GM12872 (cell line): ENCODE measurements at regions not wholly inside any gene's neighbourhood (a gene's known extent, or its start where the extent isn't known, plus 50 kb on each side); places are given as distances from the start of the nearest gene placed in this dataset.

Experiments
- TF ChIP-seq, protein P1 (sequence below): IDR thresholded peaks from 3 replicates; pipeline ENCODE4 v1.5.1; 2011; ENCODE audit warnings: low read depth, mild to moderate bottlenecking, low read length, moderate library complexity; ENCODE audit not compliant: insufficient read depth

DNA sequence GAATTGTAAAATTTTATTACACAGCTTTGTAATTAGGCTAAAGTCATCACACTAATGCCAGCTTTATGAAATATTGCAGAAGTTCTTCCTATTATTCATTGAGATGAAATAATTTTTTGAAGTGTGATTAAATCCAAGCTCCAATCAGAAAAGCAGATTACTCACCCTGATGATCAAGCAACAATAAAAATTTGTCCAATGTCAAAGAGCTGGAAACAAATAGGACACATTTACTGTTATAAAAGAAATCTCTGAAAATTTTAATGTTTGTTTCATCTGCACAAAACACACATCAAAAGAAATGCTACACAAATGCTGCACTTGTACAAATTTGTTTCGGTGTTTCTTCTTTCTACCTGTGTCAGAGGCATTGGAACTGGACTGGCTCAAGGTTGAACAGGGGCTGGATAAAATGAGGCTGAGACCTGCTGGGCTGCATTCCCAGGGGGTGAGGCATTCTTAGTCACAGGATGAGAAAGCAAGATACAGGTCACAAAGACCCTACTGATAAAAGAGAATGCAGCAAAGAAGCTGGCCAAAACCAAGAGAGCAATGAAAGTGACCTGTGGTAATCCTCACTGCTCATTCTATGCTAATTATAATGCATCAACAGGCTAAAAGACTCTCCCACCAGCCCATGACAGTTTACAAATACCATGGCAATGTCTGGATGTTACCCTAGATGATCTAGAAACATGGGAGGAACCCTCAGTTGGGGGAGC, 78.3 kb downstream of the GASK1B start:
- TF ChIP-seq, protein P1, sequence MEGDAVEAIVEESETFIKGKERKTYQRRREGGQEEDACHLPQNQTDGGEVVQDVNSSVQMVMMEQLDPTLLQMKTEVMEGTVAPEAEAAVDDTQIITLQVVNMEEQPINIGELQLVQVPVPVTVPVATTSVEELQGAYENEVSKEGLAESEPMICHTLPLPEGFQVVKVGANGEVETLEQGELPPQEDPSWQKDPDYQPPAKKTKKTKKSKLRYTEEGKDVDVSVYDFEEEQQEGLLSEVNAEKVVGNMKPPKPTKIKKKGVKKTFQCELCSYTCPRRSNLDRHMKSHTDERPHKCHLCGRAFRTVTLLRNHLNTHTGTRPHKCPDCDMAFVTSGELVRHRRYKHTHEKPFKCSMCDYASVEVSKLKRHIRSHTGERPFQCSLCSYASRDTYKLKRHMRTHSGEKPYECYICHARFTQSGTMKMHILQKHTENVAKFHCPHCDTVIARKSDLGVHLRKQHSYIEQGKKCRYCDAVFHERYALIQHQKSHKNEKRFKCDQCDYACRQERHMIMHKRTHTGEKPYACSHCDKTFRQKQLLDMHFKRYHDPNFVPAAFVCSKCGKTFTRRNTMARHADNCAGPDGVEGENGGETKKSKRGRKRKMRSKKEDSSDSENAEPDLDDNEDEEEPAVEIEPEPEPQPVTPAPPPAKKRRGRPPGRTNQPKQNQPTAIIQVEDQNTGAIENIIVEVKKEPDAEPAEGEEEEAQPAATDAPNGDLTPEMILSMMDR: no peak

DNA sequence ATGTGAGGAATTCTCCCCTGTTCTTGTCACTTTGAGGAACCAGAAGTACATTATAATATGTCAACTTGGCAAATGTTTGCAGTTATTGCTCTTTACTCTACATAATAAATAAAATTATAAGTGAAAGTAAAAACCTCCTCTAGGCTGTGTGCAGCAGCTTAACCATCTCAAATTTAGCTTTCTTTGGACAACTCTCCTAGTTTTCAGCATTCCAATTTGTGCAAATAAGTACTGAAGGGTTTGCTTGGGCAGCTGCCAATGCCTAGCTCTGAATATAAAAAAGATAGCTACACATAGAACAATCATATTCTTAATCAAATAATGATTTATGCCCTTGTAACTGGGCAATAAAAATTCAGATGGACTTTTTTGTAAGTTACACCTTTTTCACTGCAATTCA, 82.5 kb downstream of the GASK1B start:
- TF ChIP-seq, protein P1: no peak

DNA sequence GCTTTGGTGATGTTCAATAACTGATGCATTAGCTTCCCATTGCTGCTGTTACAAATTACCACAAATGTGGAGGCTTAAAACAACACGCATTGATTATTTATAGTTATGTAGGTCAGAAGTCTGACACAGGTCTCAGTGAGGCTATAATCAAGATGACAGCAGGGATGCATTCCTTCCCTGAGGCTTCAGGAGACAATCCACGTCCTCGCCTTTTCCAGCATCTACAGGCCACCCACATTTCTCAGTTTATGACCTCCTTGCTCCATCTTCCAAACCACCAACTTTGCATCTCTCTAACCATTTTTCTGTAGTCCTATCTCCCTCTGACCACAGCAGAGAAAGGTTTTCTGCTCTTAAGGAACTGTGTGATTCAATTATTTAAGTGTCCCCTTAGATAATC, 92.5 kb downstream of the GASK1B start:
- TF ChIP-seq, protein P1: no peak

DNA sequence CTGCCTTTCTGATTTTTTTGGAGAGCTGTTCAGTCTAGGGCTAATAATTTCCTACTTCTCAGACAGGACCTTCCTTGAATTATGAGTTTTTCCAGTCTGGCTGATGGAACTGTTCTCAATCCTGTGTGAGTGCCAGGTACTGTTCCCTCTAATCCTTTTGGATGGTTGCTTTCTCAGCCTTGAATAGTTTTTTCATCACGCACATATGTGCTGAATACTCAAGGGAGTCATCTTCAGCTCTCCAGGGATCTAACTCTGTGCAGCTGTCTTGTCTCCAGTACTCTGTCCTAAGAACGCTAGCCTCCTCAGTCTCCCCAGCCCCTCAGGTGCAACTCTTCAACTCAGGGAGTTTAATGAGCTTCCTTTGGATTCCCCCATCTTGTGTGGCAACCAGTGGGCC, 93.2 kb downstream of the GASK1B start:
- TF ChIP-seq, protein P1: no peak

DNA sequence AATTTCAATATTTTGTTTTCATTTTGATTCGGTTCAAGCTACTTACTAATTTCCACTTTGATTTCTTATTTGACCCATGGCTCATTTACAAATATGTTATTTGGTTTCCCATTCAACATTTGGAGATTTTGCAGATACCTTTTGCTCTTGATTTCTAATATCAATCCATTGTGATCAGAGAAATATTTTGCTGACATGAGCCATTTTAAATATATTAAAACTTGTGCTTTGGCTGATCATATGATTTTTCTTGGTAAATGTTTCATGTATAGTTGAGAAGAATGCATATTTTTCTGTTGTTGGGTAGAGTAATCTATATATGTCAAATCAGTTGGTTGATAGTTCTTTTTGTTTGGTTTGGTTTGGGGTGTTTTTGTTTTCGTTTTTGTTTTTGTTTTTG, 95.0 kb downstream of the GASK1B start:
- TF ChIP-seq, protein P1: no peak

DNA sequence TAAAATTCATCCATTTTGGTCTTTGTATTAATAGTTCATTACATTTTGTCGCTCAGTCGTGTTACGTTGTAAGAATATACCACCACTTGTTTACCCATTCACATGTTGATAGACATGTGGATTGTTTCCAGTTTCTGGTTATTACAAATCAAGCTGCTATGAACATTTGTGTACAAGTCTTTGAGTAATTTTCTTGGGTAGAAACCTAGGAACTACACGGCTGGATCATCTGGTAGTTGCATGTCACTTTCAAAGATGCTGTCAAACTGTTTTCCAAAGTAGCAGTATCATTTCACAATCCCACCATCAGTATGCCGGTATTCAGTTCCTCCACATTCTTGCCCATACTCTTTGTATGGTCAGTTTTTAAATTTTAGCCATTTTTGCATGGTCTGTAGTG, 98.0 kb downstream of the GASK1B start:
- TF ChIP-seq, protein P1: no peak

DNA sequence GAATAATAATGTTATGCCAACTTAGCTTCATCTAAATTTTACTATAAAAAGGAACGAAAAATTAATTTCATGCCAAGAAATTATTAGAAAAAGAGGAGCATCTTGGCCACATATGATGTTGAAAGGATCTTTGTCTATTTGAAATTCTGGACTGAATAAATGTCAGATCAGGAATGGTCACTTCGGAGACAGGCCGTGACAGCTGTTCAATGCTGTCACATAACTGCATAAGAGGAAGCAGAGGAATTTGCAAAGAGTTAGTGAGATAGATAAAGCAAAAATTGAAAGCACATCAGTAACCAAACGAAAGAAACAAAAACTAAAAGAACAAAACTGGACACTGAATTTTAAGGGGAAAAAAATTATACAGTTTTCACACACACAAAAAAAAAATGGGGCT, 100.9 kb downstream of the GASK1B start:
- TF ChIP-seq, protein P1: no peak

DNA sequence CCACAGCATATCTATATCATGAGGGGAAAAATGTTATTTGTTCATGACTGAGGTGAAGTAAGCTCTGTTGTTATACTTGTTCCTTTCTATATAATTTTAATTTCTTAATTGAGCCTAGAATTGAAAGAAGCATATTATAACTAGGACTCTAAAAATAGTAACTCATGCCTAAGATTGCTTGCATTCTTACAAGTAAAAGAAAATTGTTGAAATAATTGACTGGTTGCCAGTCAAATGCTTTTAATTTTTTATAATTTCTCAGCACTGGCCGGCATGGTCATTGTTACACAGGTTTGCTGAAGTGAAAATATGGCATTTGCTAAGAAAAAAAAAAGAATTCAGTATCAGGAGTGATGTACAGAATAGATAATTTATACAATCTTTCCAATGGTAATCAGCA, 104.8 kb downstream of the GASK1B start:
- TF ChIP-seq, protein P1: no peak
